ENCODE measurements at regions not wholly inside any gene's neighbourhood (a gene's known extent, or its start where the extent isn't known, plus 50 kb on each side); places are given as distances from the start of the nearest gene placed in this dataset.
"Not testable (repeated sequence)": the region's sequence is repeated elsewhere in the genome, so short reads cannot be mapped to it uniquely, and the experiment has no call there.

- H3K4me3 ChIP-seq; H3K27me3 ChIP-seq; H3K9me3 ChIP-seq; DNase-seq; H3K4me1 ChIP-seq; intact Hi-C loops (cut with DNase I; ENCODE audit: low total_unique reads); H3K27ac ChIP-seq; H3K36me3 ChIP-seq: not testable (repeated sequence)
These were observed 72.7 kb upstream of the NPIPB12 start for GRCh38 chr16:29578898-29579297.

GRCh38 chr16:29581764-29582163 lies 75.6 kb upstream of the NPIPB12 start:
- H3K27ac ChIP-seq; DNase-seq; H3K4me3 ChIP-seq; intact Hi-C loops (cut with DNase I; ENCODE audit: low total_unique reads); H3K36me3 ChIP-seq; H3K27me3 ChIP-seq; H3K4me1 ChIP-seq; H3K9me3 ChIP-seq: not testable (repeated sequence)

- H3K27me3 ChIP-seq; intact Hi-C loops (cut with DNase I; ENCODE audit: low total_unique reads); H3K4me3 ChIP-seq; H3K9me3 ChIP-seq; H3K27ac ChIP-seq; H3K36me3 ChIP-seq; DNase-seq: not testable (repeated sequence)
- H3K4me1 ChIP-seq: peaks cover 0 to 12% (median 1%) of the 10 kb centered on the region in 4 donors
These were observed 71.1 kb upstream of the SPN start for GRCh38 chr16:29591919-29592318.

- H3K27me3 ChIP-seq; H3K9me3 ChIP-seq; H3K36me3 ChIP-seq; intact Hi-C loops (cut with DNase I; ENCODE audit: low total_unique reads): not testable (repeated sequence)
- Histone ChIP-seq H3K27ac (peak overlapping the region; percentile 79 to 84), H3K4me3 (peak overlapping the region; percentile 57 to 64), H3K4me1 (peaks cover 0 to 12% (median 1%) of the 10 kb centered on the region in 4 donors)
- DNase-seq: peak; percentile 53 to 83
These were observed 68.7 kb upstream of the SPN start for GRCh38 chr16:29594269-29594925.

- intact Hi-C loops (cut with DNase I; ENCODE audit: low total_unique reads); H3K36me3 ChIP-seq; H3K27me3 ChIP-seq; H3K9me3 ChIP-seq: not testable (repeated sequence)
- peak overlapping the region; percentile 79 to 84 for H3K27ac ChIP-seq
- peaks cover 0 to 12% (median 1%) of the 10 kb centered on the region in 4 donors for H3K4me1 ChIP-seq
- H3K4me3 ChIP-seq: peak overlapping the region; percentile 57 to 64
- peak; percentile 90 to 94 for DNase-seq
These were observed 67.9 kb upstream of the SPN start for GRCh38 chr16:29594926-29595838.

GRCh38 chr16:29597030-29597429 lies 66.0 kb upstream of the SPN start:
- H3K9me3 ChIP-seq; DNase-seq; intact Hi-C loops (cut with DNase I; ENCODE audit: low total_unique reads); H3K36me3 ChIP-seq; H3K4me3 ChIP-seq; H3K27me3 ChIP-seq; H3K27ac ChIP-seq: not testable (repeated sequence)
- peaks cover 0 to 12% (median 1%) of the 10 kb centered on the region in 4 donors for H3K4me1 ChIP-seq

- H3K4me3 ChIP-seq; H3K36me3 ChIP-seq; DNase-seq; H3K27me3 ChIP-seq; H3K27ac ChIP-seq; intact Hi-C loops (cut with DNase I; ENCODE audit: low total_unique reads); H3K9me3 ChIP-seq; H3K4me1 ChIP-seq: not testable (repeated sequence)
These were observed 62.7 kb upstream of the SPN start for GRCh38 chr16:29600111-29601000.

- H3K27me3 ChIP-seq; H3K4me1 ChIP-seq; H3K36me3 ChIP-seq; H3K27ac ChIP-seq; H3K4me3 ChIP-seq; intact Hi-C loops (cut with DNase I; ENCODE audit: low total_unique reads); DNase-seq; H3K9me3 ChIP-seq: not testable (repeated sequence)
These were observed 60.8 kb upstream of the SPN start for GRCh38 chr16:29602247-29602625.

- H3K27ac ChIP-seq; H3K36me3 ChIP-seq; intact Hi-C loops (cut with DNase I; ENCODE audit: low total_unique reads); H3K4me1 ChIP-seq; H3K4me3 ChIP-seq; H3K27me3 ChIP-seq; H3K9me3 ChIP-seq; DNase-seq: not testable (repeated sequence)
These were observed 60.4 kb upstream of the SPN start for GRCh38 chr16:29602683-29603088.

GRCh38 chr16:29604631-29605549 lies 58.2 kb upstream of the SPN start:
- H3K4me1 ChIP-seq: not testable (repeated sequence)

GRCh38 chr16:29605593-29606205 lies 57.3 kb upstream of the SPN start:
- H3K27ac ChIP-seq; intact Hi-C loops (cut with DNase I; ENCODE audit: low total_unique reads); H3K4me1 ChIP-seq; DNase-seq; H3K9me3 ChIP-seq; H3K4me3 ChIP-seq; H3K36me3 ChIP-seq; H3K27me3 ChIP-seq: not testable (repeated sequence)

More at GRCh38 chr16:29604631-29605549, 58.2 kb upstream of the SPN start:
- H3K4me3 ChIP-seq; intact Hi-C loops (cut with DNase I; ENCODE audit: low total_unique reads); H3K27ac ChIP-seq; DNase-seq; H3K27me3 ChIP-seq; H3K9me3 ChIP-seq; H3K36me3 ChIP-seq: not testable (repeated sequence)

GRCh38 chr16:29606669-29607427 lies 56.2 kb upstream of the SPN start:
- H3K4me3 ChIP-seq; intact Hi-C loops (cut with DNase I; ENCODE audit: low total_unique reads); H3K36me3 ChIP-seq; H3K4me1 ChIP-seq; H3K9me3 ChIP-seq; H3K27me3 ChIP-seq; H3K27ac ChIP-seq; DNase-seq: not testable (repeated sequence)
